GM23248 (cell line): ENCODE measurements at regions not wholly inside any gene's neighbourhood (a gene's known extent, or its start where the extent isn't known, plus 50 kb on each side); places are given as distances from the start of the nearest gene placed in this dataset.

Experiments used
- EZH2 ChIP-seq: fragments of 200-600 bp; sonication (generic); IDR thresholded peaks from 2 replicates; pipeline ENCODE4 v1.6.1; 2018; ENCODE audit warnings: antibody characterized with exemption, mild to moderate bottlenecking; ENCODE audit not compliant: insufficient read depth, poor library complexity, severe bottlenecking
- EZH2phosphoT487 ChIP-seq: fragments of 200-600 bp; sonication (generic); IDR thresholded peaks from 2 replicates; pipeline ENCODE4 v1.6.1; 2018; ENCODE audit warnings: antibody characterized with exemption, moderate library complexity, mild to moderate bottlenecking, low read depth; ENCODE audit not compliant: insufficient read depth

GRCh38 chr20:40932436-40932835, 96.2 kb upstream of the TOP1 start:
- TF ChIP-seq EZH2 (no peak), EZH2phosphoT487 (no peak)
